ENCODE measurements at regions not wholly inside any gene's neighbourhood (a gene's known extent, or its start where the extent isn't known, plus 50 kb on each side); places are given as distances from the start of the nearest gene placed in this dataset.

GRCh38 chr7:113408999-113409398 lies 290.6 kb upstream of the SMIM30 start:
- POLR2A ChIA-PET, result no interaction called here
- no TSS peak for BruUV-seq (replicated peaks)
- no peaks in the 10 kb centered on the region for H3K36me3 Mint-ChIP-seq (ENCODE audit: insufficient read depth, unreplicated experiment)

GRCh38 chr7:113405296-113406056 lies 287.1 kb upstream of the SMIM30 start:
- ChIA-PET CTCF (interaction anchor here (0.6 to 3.0 kb wide), 11 partner anchors 10 to 583 kb away, joined by 3 to 13 read pairs (median 4); no protein-coding TSS in a partner anchor), POLR2A (no interaction called here)
- BruUV-seq (replicated peaks), result no TSS peak
- no peak for DNase-seq (ENCODE audit: unreplicated experiment)
- H3K9me3 Mint-ChIP-seq (ENCODE audit: unreplicated experiment), result no peaks in the 10 kb centered on the region
- TF ChIP-seq CTCF (IDR thresholded peaks at IDR 0.05; ENCODE audit: unreplicated experiment), result no peak
- H3K4me1 Mint-ChIP-seq (ENCODE audit: insufficient read depth, unreplicated experiment), result no peaks in the 10 kb centered on the region
- no peak overlapping the region for H3K27ac Mint-ChIP-seq (ENCODE audit: low read depth, unreplicated experiment)
- no peaks in the 10 kb centered on the region for H3K27me3 Mint-ChIP-seq (ENCODE audit: insufficient read depth, unreplicated experiment)
- H3K4me3 Mint-ChIP-seq (ENCODE audit: unreplicated experiment), result no peak overlapping the region
- intact Hi-C loops (cut with micrococcal nuclease), result no loop called here
- H3K36me3 Mint-ChIP-seq (ENCODE audit: insufficient read depth, unreplicated experiment), result no peaks in the 10 kb centered on the region

More at GRCh38 chr7:113408999-113409398, 290.6 kb upstream of the SMIM30 start:
- no peak for TF ChIP-seq CTCF (IDR thresholded peaks at IDR 0.05; ENCODE audit: unreplicated experiment)
- CTCF ChIA-PET, result interaction anchor here (0.6 to 2.7 kb wide), 4 partner anchors 13 to 576 kb away, joined by 3 to 11 read pairs (median 5); no protein-coding TSS in a partner anchor
- H3K9me3 Mint-ChIP-seq (ENCODE audit: unreplicated experiment), result no peaks in the 10 kb centered on the region
- DNase-seq (ENCODE audit: unreplicated experiment), result no peak
- no peak overlapping the region for H3K4me3 Mint-ChIP-seq (ENCODE audit: unreplicated experiment)
- intact Hi-C loops (cut with micrococcal nuclease), result no loop called here
- H3K27me3 Mint-ChIP-seq (ENCODE audit: insufficient read depth, unreplicated experiment), result no peaks in the 10 kb centered on the region
- no peaks in the 10 kb centered on the region for H3K4me1 Mint-ChIP-seq (ENCODE audit: insufficient read depth, unreplicated experiment)
- H3K27ac Mint-ChIP-seq (ENCODE audit: low read depth, unreplicated experiment), result no peak overlapping the region

- no peaks in the 10 kb centered on the region for H3K4me1 Mint-ChIP-seq (ENCODE audit: insufficient read depth, unreplicated experiment)
- DNase-seq (ENCODE audit: unreplicated experiment), result peak; percentile 40
- H3K27ac Mint-ChIP-seq (ENCODE audit: low read depth, unreplicated experiment), result no peak overlapping the region
- no TSS peak for BruUV-seq (replicated peaks)
- no peaks in the 10 kb centered on the region for H3K9me3 Mint-ChIP-seq (ENCODE audit: unreplicated experiment)
- ChIA-PET POLR2A (interaction anchor here (0.8 kb wide), 1 partner anchor 226 kb away, joined by 4 read pairs; no protein-coding TSS in a partner anchor), CTCF (interaction anchor here (0.6 to 3.0 kb wide), 26 partner anchors 10 to 1535 kb away, joined by 3 to 13 read pairs (median 4); no protein-coding TSS in a partner anchor)
- no peaks in the 10 kb centered on the region for H3K36me3 Mint-ChIP-seq (ENCODE audit: insufficient read depth, unreplicated experiment)
- H3K27me3 Mint-ChIP-seq (ENCODE audit: insufficient read depth, unreplicated experiment), result no peaks in the 10 kb centered on the region
- TF ChIP-seq CTCF (IDR thresholded peaks at IDR 0.05; ENCODE audit: unreplicated experiment), result peak; percentile 33
- no peak overlapping the region for H3K4me3 Mint-ChIP-seq (ENCODE audit: unreplicated experiment)
- intact Hi-C loops (cut with micrococcal nuclease), result loop anchor here (1.0 kb wide), 2 partner anchors 294 to 306 kb away; no protein-coding TSS in a partner anchor
Measured at GRCh38 chr7:113404245-113404644, 285.9 kb upstream of the SMIM30 start.

GRCh38 chr7:113402482-113402881 lies 284.1 kb upstream of the SMIM30 start:
- POLR2A ChIA-PET, result interaction anchor here (0.6 kb wide), 2 partner anchors 267 to 741 kb away, joined by 3 read pairs; no protein-coding TSS in a partner anchor
- TF ChIP-seq CTCF (IDR thresholded peaks at IDR 0.05; ENCODE audit: unreplicated experiment), result no peak
- Mint-ChIP-seq H3K4me3 (ENCODE audit: unreplicated experiment) (no peak overlapping the region), H3K27ac (ENCODE audit: low read depth, unreplicated experiment) (no peak overlapping the region), H3K9me3 (ENCODE audit: unreplicated experiment) (no peaks in the 10 kb centered on the region), H3K4me1 (ENCODE audit: insufficient read depth, unreplicated experiment) (no peaks in the 10 kb centered on the region), H3K36me3 (ENCODE audit: insufficient read depth, unreplicated experiment) (no peaks in the 10 kb centered on the region), H3K27me3 (ENCODE audit: insufficient read depth, unreplicated experiment) (no peaks in the 10 kb centered on the region)
- intact Hi-C loops (cut with micrococcal nuclease), result no loop called here
- BruUV-seq (replicated peaks), result no TSS peak
- DNase-seq (ENCODE audit: unreplicated experiment), result no peak
- CTCF ChIA-PET, result interaction anchor here (0.8 to 3.0 kb wide), 4 partner anchors 39 to 482 kb away, joined by 3 to 13 read pairs (median 3); no protein-coding TSS in a partner anchor
